ENCODE measurements at regions not wholly inside any gene's neighbourhood (a gene's known extent, or its start where the extent isn't known, plus 50 kb on each side); places are given as distances from the start of the nearest gene placed in this dataset.

DNA sequence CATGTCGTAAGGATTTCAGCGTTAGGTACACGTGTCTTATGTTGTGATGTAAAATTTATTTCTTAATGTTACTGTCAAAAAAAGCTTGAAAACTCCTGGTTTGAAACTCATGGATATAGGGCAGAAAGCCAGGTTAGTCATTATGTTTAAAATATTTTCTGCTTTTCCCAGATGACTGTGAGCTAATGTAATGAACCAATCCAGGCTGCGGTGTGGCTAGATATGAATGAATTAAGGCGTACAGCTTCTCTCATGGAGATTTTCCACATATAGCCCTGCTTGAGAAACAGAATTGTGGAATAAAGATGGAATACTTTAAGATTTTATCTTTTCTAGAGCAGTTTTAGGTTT lies 80.3 kb upstream of the STMND1 start:
- no peak for TF ChIP-seq POLR2AphosphoS5 (IDR thresholded peaks at IDR 0.05)
- TF ChIP-seq, protein P1, sequence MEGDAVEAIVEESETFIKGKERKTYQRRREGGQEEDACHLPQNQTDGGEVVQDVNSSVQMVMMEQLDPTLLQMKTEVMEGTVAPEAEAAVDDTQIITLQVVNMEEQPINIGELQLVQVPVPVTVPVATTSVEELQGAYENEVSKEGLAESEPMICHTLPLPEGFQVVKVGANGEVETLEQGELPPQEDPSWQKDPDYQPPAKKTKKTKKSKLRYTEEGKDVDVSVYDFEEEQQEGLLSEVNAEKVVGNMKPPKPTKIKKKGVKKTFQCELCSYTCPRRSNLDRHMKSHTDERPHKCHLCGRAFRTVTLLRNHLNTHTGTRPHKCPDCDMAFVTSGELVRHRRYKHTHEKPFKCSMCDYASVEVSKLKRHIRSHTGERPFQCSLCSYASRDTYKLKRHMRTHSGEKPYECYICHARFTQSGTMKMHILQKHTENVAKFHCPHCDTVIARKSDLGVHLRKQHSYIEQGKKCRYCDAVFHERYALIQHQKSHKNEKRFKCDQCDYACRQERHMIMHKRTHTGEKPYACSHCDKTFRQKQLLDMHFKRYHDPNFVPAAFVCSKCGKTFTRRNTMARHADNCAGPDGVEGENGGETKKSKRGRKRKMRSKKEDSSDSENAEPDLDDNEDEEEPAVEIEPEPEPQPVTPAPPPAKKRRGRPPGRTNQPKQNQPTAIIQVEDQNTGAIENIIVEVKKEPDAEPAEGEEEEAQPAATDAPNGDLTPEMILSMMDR (IDR thresholded peaks at IDR 0.05) = no peak

Measured in esophagus muscularis mucosa (tissue), 3 donors.